ENCODE measurements at regions not wholly inside any gene's neighbourhood (a gene's known extent, or its start where the extent isn't known, plus 50 kb on each side); places are given as distances from the start of the nearest gene placed in this dataset.
"Not testable (repeated sequence)": the region's sequence is repeated elsewhere in the genome, so short reads cannot be mapped to it uniquely, and the experiment has no call there.

DNA sequence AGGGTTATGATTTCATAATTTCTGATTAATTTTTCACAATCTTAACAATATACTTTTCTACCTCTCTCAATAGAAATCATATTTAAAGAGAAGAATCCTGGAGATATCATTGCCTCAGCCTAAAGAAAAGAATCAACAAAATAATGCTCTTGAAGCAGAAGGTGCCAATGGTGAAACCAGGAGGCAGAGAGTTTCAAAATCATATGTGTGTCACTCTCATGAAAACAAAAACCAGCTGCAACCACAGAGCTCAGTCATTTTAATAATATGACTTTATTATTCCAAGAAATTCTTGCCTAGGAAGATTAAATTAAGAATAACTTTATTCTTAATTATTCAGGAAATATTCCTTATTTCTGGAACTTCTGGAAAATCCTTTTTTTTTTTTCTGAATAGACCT is 266.8 kb upstream of the ACTBL2 start:
- no peak overlapping the region for H3K4me3 ChIP-seq (ENCODE audit: low read depth, low read length)
- TF ChIP-seq CTCF (conservative IDR thresholded peaks at IDR 0.05; ENCODE audit: low read depth, low read length): no peak
- DNase-seq (ENCODE audit: low read depth): no peak

DNA sequence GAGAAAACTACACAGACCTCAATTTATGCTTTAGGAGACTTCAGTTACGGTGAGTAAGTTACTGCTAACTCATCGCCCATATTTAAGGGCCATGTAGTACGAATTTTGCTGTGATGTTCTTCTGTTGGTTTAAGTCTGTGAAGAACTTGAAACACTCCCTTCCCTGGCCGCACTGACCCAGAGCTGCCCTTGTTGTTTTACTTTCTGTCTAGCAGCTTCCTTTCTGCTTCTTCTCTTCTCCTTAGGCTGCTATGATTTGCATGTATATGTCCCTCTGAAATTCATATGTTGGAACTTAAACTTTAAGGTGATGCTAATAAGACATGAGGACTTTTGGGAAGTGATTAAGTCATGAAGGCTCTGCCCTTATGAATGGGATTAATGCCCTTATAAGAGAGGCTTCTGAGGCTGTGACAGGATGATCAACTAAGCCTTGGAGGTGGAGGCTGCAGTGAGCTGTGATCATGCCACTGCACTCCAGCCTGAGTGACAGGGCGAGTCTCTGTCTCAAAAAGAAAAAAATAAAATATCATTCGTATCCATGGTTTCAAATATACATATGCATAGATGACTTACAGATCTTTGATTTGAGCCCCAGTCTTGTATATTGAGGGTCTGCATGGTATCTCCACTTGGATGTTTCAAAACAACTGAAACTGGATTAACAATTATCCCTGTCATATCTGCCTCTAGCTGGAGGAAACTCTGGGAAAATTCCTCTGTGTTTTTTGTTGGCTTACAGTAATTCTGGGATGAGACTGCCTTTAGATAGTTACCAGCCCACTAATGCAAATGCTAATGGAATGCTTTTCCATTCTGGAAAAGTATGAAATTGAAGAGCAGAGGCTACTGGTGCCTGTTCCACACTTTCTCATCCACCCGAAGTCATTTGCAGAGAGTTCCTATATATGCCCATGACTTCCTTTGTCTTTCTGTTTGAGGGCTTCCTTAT is 263.4 kb upstream of the ACTBL2 start:
- peak; percentile 41 for DNase-seq (ENCODE audit: low read depth)
- H3K4me3 ChIP-seq (ENCODE audit: low read depth, low read length): no peak overlapping the region
- TF ChIP-seq CTCF (conservative IDR thresholded peaks at IDR 0.05; ENCODE audit: low read depth, low read length): no peak

DNA sequence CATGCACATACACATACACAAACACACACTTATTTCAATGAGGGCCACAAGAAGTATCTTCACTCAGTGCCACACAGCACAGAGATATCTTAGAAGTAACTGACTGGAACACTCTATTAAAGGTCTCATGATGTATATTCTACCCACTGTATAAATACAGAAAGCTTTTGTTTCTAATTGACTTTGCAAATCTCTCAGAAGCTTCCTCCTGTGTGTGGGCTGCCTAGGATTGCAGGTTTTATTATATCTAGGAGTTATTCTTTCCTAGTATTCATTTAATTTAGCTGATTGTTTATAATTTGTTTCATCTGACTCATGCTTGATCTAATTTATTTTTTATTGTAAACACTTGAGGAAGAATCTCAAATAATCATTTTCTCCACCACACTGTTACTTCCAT is 262.4 kb upstream of the ACTBL2 start:
- no peak for DNase-seq (ENCODE audit: low read depth)
- no peak overlapping the region for H3K4me3 ChIP-seq (ENCODE audit: low read depth, low read length)
- TF ChIP-seq CTCF (conservative IDR thresholded peaks at IDR 0.05; ENCODE audit: low read depth, low read length): no peak

- no peak for DNase-seq (ENCODE audit: low read depth)
- H3K4me3 ChIP-seq (ENCODE audit: low read depth, low read length): no peak overlapping the region
- no peak for TF ChIP-seq CTCF (conservative IDR thresholded peaks at IDR 0.05; ENCODE audit: low read depth, low read length)
Observed at GRCh38 chr5:57741336-57741735, 258.7 kb upstream of the ACTBL2 start.

GRCh38 chr5:57738787-57739186 is 256.2 kb upstream of the ACTBL2 start:
- DNase-seq (ENCODE audit: low read depth): no peak
- H3K4me3 ChIP-seq (ENCODE audit: low read depth, low read length): no peak overlapping the region
- no peak for TF ChIP-seq CTCF (conservative IDR thresholded peaks at IDR 0.05; ENCODE audit: low read depth, low read length)

DNA sequence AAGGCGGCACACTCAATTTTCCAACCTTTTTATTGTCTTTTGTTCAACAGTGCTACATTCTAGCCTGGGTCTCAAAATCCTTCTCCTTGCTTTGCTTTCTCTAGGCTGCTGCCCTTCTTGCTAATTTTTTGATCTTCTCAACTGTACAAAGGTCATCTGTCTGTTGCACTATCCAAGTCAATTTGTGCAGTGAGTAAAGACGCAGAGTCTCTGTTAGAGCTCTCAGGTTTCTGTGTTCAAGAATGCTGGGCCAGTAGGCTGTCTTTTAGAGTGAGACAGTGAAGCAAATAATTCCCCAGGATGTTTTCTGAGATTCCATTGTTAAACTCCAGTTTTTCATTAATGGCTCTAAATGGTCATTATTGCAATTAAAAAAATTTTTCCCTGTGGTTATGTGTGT is 255.7 kb upstream of the ACTBL2 start:
- no peak overlapping the region for H3K4me3 ChIP-seq (ENCODE audit: low read depth, low read length)
- no peak for TF ChIP-seq CTCF (conservative IDR thresholded peaks at IDR 0.05; ENCODE audit: low read depth, low read length)
- peak; percentile 62 for DNase-seq (ENCODE audit: low read depth)

GRCh38 chr5:57736716-57737115 is 254.1 kb upstream of the ACTBL2 start:
- no peak for TF ChIP-seq CTCF (conservative IDR thresholded peaks at IDR 0.05; ENCODE audit: low read depth, low read length)
- no peak overlapping the region for H3K4me3 ChIP-seq (ENCODE audit: low read depth, low read length)
- DNase-seq (ENCODE audit: low read depth): no peak

DNA sequence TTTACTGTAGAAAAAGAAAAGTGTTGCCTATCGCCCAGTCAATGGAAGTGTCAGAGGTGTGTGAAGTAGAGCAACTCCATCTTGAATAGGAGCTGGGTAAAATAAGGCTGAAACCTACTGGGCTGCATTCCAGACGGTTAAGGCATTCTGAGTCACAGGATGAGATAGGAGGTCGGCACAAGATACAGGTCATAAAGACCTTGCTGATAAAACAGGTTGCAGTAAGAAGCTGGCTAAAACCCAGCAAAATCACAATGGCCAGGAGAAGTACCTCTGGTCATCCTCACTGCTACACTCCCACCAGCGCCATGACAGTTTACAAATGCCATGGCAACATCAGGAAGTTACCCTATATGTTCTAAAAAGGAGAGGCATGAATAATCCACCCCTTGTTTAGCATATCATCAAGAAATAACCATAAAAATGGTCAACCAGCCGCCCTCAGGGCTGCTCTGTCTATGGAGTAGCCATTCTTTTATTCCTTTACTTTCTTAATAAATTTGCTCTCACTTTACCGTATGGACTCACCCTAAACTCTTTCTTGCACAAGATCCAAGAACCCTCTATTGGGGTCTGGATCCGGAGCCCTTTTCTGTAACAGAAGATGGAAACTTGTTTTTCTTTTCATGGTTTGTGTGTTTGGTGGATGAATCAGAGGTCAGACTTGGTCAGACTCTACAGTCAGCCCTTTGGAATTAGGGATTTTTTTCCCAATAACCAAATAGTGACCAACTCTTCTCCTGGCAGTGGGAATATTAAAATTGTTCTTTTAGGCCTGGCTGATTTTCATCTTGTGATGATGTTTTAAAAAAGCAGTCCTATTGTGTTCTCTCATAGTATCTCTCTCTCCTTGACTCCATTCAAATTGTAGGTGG is 252.9 kb upstream of the ACTBL2 start:
- DNase-seq (ENCODE audit: low read depth): peak; percentile 87
- H3K4me3 ChIP-seq (ENCODE audit: low read depth, low read length): not testable (repeated sequence)
